Germinal center (tissue), 1 donor: ENCODE measurements at regions not wholly inside any gene's neighbourhood (a gene's known extent, or its start where the extent isn't known, plus 50 kb on each side); places are given as distances from the start of the nearest gene placed in this dataset.

ENCODE experiments used
- DNase-seq: peaks from one replicate; pipeline ENCODE4 v3.0.0; 2012; ENCODE audit warnings: mixed read lengths, low spot score

DNA sequence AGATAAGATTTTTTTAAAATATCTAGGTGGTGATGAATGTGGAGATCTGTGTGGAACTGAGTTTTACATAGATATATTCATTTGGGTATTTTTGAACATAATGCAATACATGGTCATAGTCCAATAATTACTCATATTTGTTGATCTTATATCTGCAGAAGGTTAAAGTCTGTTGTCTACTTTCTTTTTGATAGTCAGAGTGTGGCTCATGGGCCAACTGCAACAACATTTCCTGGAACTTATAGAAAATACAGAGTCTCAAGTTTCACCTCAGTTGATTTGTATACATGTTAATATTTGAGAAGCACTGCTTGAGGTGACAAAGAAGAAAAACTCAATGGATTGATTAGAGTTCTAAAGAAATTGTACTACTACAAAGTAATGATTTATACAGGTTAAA lies 408.4 kb downstream of the ARAP2 start:
- no peak for DNase-seq

DNA sequence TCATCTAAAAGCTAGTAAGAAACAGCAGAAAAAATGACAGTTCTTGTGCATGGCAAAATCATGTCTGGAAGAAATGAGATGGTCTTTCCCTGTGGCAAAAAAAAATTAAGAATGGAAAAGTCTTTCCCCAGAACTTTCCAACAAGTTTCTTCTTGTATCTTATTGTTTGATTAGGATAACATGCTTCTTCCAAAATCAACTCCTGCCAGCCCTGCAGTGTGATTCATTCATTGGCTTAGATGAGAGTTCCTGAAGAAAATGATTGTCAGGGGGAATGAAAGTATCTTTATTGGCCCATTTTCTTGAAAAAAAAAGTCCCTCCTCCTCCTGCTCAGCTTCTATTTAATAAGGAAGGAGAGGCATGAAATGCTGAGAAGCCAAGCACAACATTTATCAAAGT lies 407.7 kb downstream of the ARAP2 start:
- DNase-seq: no peak

DNA sequence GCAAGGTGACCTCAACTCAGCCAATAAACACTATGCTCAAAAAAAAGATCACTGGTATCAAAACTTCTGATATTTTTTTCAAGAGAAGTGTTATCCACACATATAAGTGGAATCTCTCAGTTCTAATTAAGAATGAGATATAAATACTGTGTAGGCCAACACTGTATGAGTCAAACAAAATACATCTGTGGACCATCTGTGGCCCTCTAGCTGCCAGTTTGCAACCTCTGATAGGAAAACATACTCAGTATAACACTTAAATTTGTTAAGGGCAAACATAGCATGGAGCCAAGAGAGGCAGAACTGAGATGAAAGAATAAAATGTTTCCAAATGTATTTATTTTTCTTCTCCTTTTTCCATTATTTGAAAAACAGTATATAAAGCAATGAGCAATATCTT lies 377.3 kb downstream of the ARAP2 start:
- no peak for DNase-seq

DNA sequence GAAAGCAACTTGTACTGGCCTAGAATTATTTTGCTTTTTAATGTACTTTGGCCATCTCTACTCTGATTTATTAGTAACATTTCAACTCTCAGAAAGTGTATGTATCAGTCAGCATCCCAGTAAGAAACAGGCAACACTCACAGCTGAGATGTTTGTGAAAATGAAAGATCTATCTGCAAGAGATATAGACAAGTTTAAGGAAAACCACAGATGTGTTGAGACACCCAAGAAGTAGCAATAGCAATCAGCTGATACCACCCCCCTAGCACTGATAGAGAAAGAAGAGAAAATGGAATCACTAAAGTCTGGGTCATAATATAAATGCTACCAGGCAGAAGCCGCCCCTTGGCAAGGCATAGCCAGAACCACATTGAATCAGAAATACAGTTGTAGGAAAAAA lies 372.0 kb downstream of the ARAP2 start:
- DNase-seq: no peak

DNA sequence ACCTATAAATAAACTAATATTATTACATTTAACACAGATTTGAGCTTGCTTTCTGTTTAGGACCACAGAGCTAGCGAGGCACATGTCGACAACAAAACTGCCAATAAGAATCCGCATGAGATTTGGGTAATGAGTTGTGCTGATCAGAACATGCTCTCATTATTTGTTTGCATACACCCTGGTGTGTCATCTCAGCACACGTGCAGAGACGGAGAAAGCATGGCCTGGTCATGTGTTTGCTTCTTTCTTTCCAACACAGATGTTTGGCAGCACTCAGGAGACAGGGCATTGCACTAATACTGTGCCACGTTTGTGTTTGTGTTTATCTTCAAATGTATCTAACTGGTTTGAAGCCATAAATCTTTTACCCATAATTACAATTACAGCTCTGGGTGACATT lies 364.8 kb downstream of the ARAP2 start:
- DNase-seq: no peak

DNA sequence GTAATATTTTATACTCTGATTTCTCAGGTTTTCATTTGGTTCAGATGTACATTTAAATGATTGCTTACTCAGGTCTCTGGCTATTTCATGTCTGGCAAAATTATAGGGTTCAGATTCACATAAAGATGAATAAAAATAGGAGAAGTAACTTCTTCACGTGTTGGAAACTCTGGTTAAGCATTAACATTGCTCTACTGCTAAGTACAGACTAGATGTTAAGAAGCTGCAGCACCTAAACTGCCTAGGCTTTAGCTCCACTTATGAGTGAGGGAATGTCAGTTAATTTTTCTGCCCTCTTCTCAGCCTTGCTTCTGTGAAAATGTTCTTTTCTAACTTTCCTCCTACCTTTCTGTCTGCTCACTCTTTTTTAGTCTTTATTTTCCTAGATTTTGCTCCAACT lies 361.2 kb downstream of the ARAP2 start:
- DNase-seq: no peak

DNA sequence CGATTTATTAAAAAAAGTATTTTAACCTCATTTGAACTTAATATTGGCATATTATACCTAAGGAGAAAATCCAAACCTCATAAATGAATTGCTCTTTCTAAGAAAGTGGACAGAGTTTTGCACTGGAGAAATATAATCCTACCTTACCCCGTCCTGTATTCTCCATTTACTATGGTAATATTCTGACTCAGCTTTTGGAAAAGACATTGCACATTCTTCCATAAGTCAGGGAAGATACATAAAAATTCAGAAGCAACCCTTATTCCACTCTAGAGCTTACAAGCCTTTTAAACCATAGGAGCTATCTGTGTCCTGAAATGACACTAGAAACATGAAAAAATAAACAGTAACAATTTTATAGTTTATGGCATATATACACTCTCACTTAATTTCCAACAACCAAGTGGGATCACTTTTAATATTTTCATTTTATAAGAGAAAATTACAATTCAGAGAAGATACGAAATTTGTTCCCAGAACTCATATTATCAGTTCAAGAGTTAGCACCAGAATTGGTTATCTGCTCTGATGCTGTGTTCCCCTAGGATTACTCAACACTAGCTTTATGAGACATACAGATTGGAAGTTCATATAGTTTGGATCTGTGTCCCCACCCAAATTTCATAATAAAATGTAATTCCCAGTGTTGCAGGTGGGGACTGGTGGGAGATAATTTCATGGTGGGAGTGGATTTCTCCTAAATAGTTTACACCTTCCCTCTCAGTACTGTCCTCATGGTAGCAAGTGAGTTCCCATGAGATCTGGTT lies 359.4 kb downstream of the ARAP2 start:
- DNase-seq: no peak

DNA sequence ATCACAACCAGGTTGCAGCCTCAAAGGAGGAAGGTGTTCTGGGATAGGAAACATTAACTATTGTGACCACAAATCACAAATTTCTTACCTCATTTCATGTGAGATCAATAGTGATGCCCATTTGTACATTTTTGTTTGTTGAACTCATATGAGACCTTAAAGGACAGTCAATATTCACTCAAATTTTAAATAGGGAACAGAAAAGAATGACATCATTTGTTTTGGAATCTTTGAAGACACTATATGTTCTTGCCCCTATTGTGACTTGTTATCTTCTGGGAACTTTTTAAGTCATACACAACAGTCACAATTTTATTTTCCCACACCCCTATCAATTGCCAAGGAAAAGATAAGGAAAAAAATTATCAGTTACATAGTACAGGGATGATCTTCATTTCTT lies 346.5 kb downstream of the ARAP2 start:
- DNase-seq: no peak

DNA sequence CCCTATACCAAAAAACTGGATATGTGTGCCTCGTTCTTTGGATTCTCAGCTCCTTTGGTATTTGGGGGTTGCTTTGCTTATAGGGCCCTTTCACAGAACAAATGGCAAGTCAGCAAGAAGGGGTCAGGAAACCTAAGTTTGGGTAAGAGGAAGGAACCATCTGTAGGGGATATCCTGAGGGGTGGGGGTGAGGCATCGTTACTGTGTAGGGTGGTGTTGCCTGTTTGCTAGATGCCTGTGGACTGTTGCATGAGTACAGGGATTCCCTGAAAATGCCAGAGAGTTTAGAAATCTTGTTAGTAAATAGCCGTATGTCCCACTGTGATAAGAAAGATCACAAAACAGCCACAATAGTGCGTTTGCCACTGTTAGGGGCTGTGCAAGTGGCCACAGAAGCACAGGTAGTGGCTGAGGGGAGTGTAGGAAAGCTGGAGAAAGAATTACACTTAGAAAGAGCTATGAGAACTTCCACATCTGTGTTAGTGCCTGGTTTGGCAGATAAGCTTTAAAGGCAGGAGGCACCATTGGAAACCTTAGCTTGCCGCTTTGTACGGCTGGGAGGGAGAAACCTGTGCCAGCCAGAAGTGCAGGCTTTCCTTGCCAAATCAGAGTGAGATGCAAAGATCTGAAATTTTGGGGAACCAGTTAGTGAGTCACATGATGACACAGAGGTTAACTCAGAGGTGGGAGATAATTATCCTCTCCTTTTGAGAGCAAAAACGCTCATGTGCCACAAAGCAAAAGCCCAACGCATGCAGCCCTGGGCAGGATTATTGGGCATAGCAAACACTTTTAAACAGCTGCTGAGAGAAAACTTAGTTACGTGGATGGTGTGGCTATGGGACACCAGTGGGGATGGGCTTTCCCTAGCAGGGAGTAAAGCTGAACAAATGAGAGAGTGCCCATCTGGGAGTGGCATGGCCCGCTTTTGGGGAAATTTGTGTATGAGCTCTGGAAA lies 343.7 kb downstream of the ARAP2 start:
- DNase-seq: no peak

DNA sequence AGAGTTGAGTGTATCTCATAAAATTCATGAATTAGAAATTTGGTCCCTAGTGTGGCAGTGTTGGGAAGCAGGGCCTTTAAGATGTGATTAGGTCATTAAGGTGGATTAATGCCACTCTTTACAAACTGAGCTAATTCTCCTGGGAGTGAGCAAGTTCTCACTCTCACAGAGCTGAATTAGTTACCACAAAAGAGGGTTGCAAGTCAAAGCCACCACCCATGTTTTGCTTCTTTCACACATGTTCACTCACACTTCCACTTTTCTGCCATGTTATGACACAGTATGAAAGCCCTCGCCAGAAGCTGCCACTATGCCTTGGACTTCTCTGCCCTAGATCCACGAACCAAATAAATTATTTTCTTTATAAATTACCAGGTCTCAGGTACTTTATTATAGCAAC lies 332.1 kb downstream of the ARAP2 start:
- DNase-seq: no peak

DNA sequence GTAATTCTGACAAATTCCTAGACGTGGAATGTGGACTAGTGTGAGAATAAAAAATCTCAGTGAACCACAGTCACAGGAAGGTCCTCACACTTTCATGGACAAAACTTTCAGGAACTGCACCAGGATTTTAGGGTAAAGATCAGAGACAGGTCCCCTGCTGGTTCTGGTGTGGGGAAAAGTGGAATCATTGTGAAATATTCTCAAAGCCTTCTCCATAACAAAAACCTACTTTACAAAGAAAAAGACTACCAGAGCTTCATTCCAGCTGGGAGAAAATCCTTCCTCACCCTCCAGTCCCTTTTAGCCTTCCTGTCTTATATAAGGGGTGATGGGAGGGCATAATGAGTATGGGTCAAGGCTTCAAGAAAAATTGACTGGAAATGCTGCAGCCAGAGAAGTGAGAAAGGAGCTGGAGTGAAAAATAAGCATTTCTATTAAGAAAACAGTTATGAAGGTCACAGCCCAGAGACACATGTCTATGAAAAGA lies 325.8 kb downstream of the ARAP2 start:
- no peak for DNase-seq

DNA sequence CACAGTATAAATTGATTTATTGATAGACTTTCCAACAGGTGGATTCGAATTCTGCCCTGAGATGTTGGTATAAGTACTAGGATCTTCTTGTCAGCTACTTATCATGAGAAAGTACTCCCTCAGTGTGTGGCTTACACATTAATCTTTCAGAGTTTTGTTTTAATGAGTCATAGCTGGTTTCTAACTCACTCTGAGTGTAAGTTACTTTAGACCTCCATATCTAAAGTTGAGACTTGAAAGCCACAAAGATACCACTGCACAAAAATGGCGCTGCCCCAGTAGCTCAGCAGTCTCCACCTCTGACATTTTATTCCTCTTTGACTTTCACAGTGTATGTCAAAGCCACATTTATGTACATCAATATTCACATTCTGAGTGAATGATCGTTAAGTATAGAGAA lies 318.5 kb downstream of the ARAP2 start:
- DNase-seq: no peak

DNA sequence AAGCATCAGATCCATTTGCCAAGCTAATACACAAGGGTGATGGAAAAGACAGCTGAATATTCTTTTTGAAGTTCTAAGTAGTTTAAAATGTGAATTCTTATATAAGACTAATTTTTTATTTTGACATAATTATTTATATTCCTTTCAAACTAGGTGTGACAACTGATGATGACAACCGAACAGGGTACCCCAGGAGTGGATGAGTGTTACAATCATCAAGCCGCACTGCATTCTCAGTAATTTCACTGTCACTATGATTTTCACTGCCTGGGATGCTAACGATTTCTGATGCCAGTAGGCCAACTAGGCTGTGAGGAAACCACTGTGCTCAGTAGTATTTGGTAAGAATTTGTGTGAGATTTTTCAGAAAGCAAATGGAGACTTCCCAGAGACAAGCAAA lies 317.5 kb downstream of the ARAP2 start:
- no peak for DNase-seq

DNA sequence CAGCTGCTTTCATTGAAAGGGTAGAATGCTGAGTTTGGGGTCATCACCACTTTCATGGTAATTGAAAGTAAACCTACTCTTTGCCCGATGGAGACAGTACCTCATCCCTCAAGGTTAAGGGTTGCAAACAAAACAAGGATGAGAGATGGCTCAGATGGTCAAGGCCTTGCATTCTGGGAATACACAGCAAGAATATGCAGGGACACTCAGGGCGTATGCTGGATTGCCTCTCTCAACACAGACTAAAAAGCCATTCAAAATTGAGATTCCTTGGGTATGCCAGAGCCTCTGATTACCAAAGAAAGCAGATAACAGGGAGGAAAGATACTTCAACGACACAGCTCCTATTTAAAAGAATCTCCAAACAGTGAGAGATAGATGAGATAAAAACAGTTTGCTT lies 310.4 kb downstream of the ARAP2 start:
- no peak for DNase-seq

DNA sequence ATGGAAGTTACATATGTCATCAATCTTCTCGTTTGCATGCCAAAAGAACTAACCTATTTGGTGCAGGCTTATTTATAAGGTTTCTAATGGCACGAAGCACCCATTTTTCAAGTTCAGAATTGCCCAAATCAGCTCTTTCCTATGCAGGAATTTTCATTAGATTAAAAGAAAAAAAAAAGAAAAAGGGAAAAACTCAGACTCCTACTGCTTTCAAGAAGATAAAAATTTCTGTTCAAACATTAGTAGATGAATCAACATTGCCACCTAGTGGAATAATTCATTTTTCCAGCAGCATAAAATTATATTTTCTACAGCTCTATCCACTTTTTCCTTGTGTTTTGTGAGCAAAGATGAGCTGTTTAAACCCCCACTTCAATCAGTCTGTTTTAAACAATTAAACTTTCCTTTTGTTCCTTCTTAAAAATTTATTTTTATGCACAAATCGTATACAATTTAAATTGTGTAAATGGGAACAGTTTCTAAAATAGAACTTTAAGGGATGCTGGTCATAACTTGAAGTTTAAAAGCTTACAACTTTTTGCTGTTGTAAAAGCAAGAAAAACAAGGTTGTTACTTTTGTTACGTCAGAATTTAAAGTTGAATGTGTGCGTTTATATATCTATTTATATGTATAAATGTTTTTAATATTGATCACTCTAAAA lies 309.9 kb downstream of the ARAP2 start:
- no peak for DNase-seq

DNA sequence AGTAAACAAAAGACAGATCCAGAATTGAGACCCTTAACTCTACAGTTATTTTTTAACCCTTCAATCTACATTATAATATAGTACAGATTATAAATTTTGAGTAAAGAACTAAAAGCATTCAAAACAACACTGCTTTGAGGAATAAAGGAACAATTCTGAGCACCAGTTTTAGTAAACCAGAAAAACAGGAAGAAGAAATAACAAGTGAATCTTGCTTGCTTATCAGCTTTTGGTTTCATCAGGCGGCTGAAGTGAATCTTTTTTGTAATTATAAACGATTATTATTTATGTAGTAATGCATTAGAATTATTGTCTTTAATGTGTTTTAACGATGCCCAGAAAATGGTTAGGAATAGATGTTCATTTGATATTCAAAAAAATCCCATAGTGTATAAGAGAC lies 305.4 kb downstream of the ARAP2 start:
- DNase-seq: no peak

DNA sequence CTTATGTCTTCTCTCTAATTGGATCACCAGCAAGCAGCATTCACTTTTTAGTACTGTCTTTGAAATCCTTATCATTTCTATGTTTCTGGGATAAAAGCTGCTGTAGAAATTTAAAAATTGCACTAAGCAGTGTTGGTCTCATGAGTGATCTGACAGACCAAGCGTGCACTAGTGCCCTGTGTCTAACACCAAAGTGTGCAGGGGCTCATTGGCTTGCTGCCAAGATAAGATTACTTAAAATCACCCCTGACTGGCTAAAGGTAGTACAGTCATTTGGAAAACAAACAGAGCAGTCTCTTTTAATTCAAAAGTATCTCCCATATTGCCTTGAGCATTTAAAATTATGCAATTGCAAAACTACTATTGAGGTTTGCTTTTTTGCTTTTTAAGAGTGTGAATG lies 304.6 kb downstream of the ARAP2 start:
- no peak for DNase-seq

DNA sequence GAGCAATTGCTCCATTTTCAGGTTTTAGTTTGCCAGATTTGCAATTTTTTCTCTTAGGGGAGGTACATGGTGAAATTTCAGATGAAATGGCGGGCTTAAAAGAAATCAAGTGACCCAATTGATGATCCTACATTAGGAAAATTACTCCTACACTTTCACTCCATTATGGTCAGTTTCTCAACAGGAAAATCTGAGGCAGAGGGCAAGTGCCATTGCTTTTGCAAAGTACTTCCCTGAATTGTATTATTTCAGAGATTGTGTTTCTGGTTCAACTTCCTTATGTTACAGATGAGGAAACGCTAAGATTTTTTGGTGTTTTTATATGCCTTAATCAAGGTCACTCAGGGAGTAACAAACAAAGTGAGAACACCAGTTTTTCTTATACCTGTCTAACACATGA lies 302.2 kb downstream of the ARAP2 start:
- no peak for DNase-seq

DNA sequence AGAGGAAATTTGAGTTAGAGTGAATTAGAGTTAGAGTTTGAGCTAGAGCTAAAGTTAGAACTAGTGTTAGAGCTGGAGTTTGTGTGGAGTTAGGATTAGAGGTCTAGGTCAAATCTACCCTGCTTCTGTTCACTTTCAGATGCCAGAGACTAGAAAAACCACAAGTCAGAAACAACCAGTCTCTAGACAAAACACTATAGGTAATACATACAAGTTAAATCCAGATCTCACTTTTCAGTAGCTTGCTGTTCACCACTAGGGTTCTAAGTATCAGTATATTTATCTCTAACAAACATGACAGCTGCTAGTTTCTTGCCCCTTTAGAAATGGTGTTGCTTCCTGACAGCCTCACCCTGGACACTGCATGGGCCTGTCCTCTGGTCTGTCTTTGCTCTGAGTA lies 300.7 kb downstream of the ARAP2 start:
- DNase-seq: no peak

DNA sequence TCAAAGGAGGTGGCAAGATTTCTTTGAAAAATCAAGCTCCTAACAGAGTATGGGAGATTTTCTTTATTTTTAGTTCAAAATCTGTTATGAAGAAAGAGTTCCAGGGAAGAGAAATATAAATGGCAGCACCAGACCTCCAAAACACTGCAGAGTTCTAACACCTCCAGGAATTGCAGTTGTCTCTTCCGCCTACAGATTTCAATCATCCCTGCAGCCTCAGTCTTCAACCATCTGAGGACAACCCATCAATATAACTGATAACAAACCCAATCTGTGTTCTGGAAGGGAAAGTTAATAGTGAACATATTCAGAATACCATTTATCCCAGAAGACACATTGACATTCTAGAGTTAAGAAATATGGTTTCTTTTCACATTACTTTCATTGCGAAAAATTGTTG lies 296.1 kb downstream of the ARAP2 start:
- no peak for DNase-seq

DNA sequence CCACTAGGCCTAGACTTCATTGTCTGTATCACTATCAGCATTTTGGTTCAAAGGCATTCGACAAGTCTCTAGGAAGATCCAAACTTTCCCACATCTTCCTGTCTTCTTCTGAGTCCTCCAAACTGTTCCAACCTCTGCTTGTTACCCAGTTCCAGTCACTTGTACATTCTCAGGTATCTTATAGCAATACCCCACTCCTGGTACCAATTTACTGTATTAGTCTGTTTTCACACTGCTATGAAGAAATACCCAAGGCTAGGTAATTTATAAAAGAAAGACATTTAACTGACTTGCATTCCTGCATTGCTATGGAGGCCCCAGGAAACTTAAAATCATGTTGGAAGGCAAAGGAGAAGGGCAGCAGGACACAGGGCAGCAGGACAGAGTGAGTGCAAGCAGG lies 293.9 kb downstream of the ARAP2 start:
- DNase-seq: no peak

DNA sequence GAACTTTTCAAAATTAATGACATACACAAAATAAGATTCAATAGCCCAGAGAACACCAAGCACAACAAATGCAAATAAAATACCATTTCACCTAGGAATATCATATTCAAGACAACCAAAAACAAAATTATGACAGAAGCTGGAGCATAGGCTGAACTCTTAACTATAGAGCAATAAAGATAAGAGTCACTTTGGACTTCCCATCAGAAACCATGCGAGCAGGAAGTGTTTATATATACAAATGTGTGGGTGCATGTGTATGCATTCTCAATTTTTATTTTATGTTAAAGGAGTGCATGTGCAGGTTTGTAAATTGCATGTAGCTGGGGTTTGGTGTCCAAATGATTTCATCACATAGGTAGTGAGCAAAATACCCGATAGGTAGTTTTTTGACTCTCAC lies 291.6 kb downstream of the ARAP2 start:
- no peak for DNase-seq

DNA sequence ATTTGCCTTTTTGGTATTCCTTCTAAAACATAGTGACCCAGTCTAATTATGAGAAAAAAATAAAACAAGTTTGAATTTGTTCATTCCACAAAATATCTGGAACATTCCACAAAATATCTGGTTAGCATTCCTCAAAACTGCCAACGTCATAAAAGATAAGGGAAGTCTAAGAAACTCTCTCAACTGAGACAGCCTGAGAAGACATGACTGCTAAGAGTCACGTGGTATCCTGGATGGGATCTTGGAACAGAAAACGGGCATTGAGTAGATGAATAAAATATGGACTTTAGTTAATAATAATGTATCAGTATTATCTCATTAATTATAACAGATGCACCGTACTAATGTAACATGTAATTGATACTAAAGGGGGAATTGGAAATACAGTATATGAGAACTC lies 280.9 kb downstream of the ARAP2 start:
- DNase-seq: no peak
